ENCODE measurements at regions not wholly inside any gene's neighbourhood (a gene's known extent, or its start where the extent isn't known, plus 50 kb on each side); places are given as distances from the start of the nearest gene placed in this dataset.

DNA sequence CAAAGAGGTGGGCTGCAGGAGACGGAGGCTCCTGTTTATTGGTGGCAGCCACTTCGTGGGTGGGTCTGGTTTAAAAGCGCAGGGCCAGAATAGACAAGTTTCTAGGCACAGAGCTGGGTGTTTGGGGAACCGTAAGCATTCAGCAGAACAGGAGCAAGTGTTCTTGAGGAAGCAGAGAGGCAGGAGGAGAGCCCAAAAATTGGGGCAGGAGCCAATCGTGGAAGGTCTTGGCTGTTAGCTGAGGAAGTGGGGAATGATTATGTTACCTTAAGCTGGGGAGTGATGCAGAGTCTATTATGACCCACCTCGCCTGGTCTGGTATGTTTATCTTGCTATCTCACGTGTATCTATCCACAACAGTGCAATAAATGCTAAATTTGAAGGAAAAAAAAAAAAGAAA, 64.3 kb upstream of the ATL2 start:
- Histone ChIP-seq H3K36me3 (replicated peaks in 1 of 2; ENCODE audit: control insufficient read depth in 1 of 2, insufficient read depth in 2 of 2, low read length in 2 of 2) (no peaks in the 10 kb centered on the region), H3K9me3 (ENCODE audit: low read length) (no peaks in the 10 kb centered on the region), H3K4me3 (replicated peaks in 1 of 3; ENCODE audit: insufficient read depth in 1 of 3, low read depth in 2 of 3, low read length in 3 of 3) (no peak overlapping the region), H3K4me1 (ENCODE audit: insufficient read depth, low read length) (peaks cover 53% of the 10 kb centered on the region), H3K27ac (ENCODE audit: extremely low read length, insufficient read depth, low read length) (no peak overlapping the region), H3K4me2 (ENCODE audit: low read depth, low read length) (peak overlapping the region; percentile 8; the same call in 1 of the 2 replicates), H3K27me3 (ENCODE audit: control insufficient read depth in 1 of 2, insufficient read depth in 2 of 2, low read length in 2 of 2) (peaks cover 0 to 19% of the 10 kb centered on the region in 2 experiments; a peak in 3 of 5 replicates), H3K79me2 (ENCODE audit: insufficient read depth, low read length) (no peaks in the 10 kb centered on the region), H3K9ac (ENCODE audit: insufficient read depth, low read depth, low read length) (no peak overlapping the region), H4K20me1 (ENCODE audit: insufficient read depth, low read length) (no peaks in the 10 kb centered on the region), H2AFZ (ENCODE audit: low read length) (no peak overlapping the region)
- ATAC-seq (no peak), FAIRE-seq (no peak), DNase-seq (ENCODE audit: low spot score) (no peak)
- CTCF ChIA-PET (ENCODE audit: low intra/inter-chr PET ratio, low total read pairs): no interaction called here
- BruUV-seq (replicated peaks): no TSS peak
- TF ChIP-seq ZNF44 (CRISPR knock-in tag; IDR thresholded peaks at IDR 0.05) (no peak), ZNF549 (CRISPR knock-in tag; IDR thresholded peaks at IDR 0.05) (no peak), MAFF (IDR thresholded peaks at IDR 0.05; ENCODE audit: low read depth, low read length) (no peak), NFE2 (CRISPR knock-in tag; IDR thresholded peaks at IDR 0.05) (no peak), ARNTL (CRISPR knock-in tag; IDR thresholded peaks at IDR 0.05) (no peak), PHF8 (CRISPR knock-in tag; IDR thresholded peaks at IDR 0.05) (no peak), ZNF629 (CRISPR knock-in tag; conservative IDR thresholded peaks at IDR 0.05) (no peak), NFYB (CRISPR knock-in tag; IDR thresholded peaks at IDR 0.05) (no peak), CENPT (CRISPR knock-in tag; IDR thresholded peaks at IDR 0.05; ENCODE audit: low read depth) (no peak), ZNF350 (CRISPR knock-in tag; IDR thresholded peaks at IDR 0.05; ENCODE audit: borderline replicate concordance, low read depth) (no peak), U2AF1 (optimal IDR thresholded peaks at IDR 0.05; ENCODE audit: low read depth, low read length) (no peak)
- TF ChIP-seq, protein P1, sequence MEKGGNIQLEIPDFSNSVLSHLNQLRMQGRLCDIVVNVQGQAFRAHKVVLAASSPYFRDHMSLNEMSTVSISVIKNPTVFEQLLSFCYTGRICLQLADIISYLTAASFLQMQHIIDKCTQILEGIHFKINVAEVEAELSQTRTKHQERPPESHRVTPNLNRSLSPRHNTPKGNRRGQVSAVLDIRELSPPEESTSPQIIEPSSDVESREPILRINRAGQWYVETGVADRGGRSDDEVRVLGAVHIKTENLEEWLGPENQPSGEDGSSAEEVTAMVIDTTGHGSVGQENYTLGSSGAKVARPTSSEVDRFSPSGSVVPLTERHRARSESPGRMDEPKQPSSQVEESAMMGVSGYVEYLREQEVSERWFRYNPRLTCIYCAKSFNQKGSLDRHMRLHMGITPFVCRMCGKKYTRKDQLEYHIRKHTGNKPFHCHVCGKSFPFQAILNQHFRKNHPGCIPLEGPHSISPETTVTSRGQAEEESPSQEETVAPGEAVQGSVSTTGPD (CRISPR knock-in tag; IDR thresholded peaks at IDR 0.05): no peak
- TF ChIP-seq, protein P2, sequence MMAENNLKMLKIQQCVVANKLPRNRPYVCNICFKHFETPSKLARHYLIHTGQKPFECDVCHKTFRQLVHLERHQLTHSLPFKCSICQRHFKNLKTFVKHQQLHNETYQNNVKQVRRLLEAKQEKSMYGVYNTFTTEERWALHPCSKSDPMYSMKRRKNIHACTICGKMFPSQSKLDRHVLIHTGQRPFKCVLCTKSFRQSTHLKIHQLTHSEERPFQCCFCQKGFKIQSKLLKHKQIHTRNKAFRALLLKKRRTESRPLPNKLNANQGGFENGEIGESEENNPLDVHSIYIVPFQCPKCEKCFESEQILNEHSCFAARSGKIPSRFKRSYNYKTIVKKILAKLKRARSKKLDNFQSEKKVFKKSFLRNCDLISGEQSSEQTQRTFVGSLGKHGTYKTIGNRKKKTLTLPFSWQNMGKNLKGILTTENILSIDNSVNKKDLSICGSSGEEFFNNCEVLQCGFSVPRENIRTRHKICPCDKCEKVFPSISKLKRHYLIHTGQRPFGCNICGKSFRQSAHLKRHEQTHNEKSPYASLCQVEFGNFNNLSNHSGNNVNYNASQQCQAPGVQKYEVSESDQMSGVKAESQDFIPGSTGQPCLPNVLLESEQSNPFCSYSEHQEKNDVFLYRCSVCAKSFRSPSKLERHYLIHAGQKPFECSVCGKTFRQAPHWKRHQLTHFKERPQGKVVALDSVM (CRISPR knock-in tag; IDR thresholded peaks at IDR 0.05): no peak
- TF ChIP-seq, protein P3, sequence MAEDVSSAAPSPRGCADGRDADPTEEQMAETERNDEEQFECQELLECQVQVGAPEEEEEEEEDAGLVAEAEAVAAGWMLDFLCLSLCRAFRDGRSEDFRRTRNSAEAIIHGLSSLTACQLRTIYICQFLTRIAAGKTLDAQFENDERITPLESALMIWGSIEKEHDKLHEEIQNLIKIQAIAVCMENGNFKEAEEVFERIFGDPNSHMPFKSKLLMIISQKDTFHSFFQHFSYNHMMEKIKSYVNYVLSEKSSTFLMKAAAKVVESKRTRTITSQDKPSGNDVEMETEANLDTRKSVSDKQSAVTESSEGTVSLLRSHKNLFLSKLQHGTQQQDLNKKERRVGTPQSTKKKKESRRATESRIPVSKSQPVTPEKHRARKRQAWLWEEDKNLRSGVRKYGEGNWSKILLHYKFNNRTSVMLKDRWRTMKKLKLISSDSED (CRISPR knock-in tag; IDR thresholded peaks at IDR 0.05): no peak
- TF ChIP-seq, protein P4, sequence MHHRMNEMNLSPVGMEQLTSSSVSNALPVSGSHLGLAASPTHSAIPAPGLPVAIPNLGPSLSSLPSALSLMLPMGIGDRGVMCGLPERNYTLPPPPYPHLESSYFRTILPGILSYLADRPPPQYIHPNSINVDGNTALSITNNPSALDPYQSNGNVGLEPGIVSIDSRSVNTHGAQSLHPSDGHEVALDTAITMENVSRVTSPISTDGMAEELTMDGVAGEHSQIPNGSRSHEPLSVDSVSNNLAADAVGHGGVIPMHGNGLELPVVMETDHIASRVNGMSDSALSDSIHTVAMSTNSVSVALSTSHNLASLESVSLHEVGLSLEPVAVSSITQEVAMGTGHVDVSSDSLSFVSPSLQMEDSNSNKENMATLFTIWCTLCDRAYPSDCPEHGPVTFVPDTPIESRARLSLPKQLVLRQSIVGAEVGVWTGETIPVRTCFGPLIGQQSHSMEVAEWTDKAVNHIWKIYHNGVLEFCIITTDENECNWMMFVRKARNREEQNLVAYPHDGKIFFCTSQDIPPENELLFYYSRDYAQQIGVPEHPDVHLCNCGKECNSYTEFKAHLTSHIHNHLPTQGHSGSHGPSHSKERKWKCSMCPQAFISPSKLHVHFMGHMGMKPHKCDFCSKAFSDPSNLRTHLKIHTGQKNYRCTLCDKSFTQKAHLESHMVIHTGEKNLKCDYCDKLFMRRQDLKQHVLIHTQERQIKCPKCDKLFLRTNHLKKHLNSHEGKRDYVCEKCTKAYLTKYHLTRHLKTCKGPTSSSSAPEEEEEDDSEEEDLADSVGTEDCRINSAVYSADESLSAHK (CRISPR knock-in tag; IDR thresholded peaks at IDR 0.05; ENCODE audit: borderline replicate concordance): no peak
- in situ Hi-C loops (cut with HindIII; ENCODE audit: extremely low pct_ligation_motif_present, low pct_unique_long_range_greater_than_20kb) (no loop called here), intact Hi-C loops (cut with micrococcal nuclease; ENCODE audit: unreplicated experiment) (no loop called here)
- POLR2A ChIA-PET: no interaction called here
- 49% methylated on average over 7 of the region's 7 CpGs for WGBS (ENCODE audit: low lambda C conversion rate)
